NCI-H2107 (cell line): ENCODE measurements at regions not wholly inside any gene's neighbourhood (a gene's known extent, or its start where the extent isn't known, plus 50 kb on each side); places are given as distances from the start of the nearest gene placed in this dataset.
A peak's percentile ranks its signal among the peaks of the same experiment; 100 is the strongest.

Experiments
- DNase-seq: peaks from one replicate; lab custom pipeline; 2025; lab: John Stamatoyannopoulos, UW

DNA sequence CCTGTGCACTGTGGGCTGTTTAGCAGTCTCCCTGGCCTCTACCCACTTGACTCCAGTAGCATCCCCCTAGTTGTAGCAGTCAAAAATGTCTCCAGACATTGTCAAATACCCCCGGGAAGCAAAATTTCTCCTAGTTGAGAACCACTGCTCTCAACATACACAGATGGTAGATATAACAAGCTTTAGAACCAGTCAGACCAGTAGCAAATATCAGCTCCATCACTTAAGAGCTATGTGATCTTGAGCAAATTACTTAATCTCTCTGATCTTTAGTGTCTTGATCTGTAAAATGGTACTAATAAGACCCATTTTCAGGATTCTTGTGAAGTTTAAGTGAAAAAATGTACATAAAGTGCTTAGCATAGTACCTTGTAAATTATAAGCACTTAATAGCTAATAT lies 96.2 kb downstream of the DUSP6 start:
- DNase-seq, result no peak

- DNase-seq, result no peak
Measured at GRCh38 chr12:89253488-89253887, 98.8 kb downstream of the DUSP6 start.

GRCh38 chr12:89252284-89252683 lies 100.0 kb downstream of the DUSP6 start:
- DNase-seq, result no peak

DNA sequence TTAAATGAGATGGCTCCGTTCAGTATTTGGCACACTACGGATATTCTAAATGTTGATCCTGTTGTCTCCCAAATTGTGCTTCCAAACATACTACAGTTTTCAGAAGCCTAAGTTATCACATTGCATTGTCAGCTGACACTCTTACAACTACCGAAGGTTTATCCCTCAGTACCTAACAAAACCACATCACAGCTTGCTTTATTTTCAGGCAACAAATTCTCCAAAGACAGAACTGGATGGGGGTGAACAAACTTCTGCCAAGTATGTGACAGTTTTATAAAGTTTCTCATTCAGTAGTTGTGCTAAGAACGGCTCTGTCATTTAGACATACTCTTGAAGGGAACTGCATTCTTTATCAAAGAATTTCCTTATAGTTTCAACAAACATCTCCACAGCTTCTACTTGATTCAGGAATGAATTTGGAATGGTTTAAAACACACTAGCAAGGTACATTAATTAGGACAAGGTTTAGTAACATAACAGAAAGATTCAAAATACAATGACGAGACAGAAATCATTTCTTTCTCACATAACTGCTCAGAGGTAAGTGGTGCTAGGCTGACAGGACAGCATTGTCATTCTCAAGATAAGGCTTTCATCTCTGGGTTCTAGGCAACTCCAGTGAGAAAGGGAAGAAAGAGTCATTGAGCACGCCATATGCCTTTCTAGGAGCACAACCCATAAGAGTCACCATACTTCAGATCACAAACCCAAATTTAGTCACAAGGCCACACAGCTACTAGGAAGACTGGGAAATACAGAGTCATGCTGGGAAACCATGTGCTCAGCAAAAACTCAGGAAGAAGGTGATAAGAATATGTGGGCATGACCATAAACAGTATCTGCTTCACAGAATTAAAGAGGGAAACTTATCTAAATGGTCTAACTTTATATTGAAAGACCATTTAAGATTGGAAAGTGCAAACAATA lies 100.7 kb downstream of the DUSP6 start:
- no peak for DNase-seq

DNA sequence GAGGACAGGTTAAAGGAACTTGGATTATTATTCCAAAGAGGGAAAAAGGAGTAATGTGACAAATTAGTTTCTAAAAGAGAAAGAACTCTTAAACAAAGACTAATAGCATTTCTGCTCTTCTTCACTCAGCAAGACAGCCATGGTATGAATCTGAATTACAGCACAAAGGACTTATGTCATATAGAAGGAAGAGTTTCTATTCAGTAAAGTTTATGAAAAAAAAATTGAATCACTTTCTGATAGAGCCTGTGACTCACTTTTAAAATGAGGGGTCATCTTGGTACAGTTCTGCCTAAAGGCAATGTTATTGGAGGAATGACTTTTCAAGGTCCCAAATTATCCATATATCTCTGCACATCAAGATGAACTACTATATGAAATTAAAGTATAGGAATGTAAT lies 101.7 kb downstream of the DUSP6 start:
- no peak for DNase-seq

DNA sequence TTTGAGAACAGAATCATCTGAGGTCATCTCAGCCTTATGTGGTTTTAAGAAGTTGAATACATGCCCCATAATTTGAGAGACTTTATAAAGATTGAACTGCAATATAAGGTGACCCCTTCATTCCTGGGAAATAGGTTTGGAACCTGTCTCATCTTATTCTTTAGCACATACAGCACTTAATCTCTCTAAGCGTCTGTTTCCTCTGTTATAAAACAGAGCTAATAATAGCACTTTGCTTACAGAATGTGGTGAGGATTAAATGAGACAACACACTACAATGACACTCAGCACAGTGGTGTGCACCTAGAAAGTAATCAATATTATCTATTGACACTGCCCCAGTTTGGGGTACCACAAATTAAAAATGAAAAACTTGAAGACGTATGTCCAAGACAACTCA lies 102.1 kb downstream of the DUSP6 start:
- no peak for DNase-seq

GRCh38 chr12:89247967-89248366 lies 104.3 kb downstream of the DUSP6 start:
- no peak for DNase-seq

DNA sequence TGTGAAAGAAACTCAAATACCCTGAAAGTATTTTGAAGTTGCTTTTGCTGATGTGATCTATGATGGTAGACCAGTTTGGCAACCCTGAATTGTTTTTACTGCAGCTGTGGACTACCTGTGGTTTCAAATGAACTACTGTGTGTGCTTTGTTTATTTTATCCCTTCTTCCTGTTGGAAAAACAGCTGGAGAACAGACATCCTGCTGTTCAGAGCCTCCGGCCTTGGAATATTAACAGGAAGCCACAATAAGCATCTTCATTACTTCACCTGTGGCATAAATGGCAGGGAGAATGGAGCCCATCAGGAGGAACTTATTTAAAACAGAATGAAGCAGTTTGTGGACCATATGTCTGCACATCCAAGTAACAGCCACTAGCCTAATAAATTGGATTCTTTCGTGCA lies 104.8 kb downstream of the DUSP6 start:
- DNase-seq, result no peak

GRCh38 chr12:89245090-89245489 lies 107.2 kb downstream of the DUSP6 start:
- DNase-seq, result no peak

GRCh38 chr12:89244536-89244935 lies 107.8 kb downstream of the DUSP6 start:
- DNase-seq, result no peak

- no peak for DNase-seq
Measured at GRCh38 chr12:89243771-89244170, 108.5 kb downstream of the DUSP6 start.

GRCh38 chr12:89239534-89239933 lies 112.8 kb downstream of the DUSP6 start:
- DNase-seq, result peak; percentile 48

- no peak for DNase-seq
Measured at GRCh38 chr12:89238593-89238992, 113.7 kb downstream of the DUSP6 start.

- no peak for DNase-seq
Measured at GRCh38 chr12:89237763-89238162, 114.5 kb downstream of the DUSP6 start.

DNA sequence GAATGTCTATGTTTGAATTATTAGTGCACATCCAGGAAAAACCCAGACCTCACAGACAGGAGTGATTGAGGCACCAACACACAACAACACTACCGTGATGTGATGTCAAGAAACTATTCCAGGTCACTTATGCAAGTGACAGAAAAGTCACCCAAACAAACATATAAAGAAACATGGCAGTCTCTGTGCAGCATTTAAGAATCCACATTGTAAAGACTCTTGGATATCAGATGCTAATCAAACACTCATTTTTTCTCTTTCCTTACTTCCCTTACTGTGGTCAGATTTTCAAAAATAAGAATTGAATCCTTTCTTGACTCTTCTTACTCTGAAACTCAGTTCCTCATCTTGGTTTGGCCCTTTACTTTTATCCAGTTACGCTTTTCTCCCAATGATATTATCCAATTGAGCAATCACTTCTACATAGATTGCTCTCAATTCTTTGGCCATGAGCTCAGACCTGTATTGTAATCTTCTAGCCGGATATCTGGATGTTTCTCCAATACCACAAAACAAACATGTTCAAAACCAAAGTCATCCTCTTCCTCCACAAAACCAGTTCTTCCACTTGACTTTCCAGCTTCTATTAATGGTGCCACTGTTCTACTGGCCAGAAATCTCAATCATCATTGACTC lies 115.4 kb downstream of the DUSP6 start:
- no peak for DNase-seq

DNA sequence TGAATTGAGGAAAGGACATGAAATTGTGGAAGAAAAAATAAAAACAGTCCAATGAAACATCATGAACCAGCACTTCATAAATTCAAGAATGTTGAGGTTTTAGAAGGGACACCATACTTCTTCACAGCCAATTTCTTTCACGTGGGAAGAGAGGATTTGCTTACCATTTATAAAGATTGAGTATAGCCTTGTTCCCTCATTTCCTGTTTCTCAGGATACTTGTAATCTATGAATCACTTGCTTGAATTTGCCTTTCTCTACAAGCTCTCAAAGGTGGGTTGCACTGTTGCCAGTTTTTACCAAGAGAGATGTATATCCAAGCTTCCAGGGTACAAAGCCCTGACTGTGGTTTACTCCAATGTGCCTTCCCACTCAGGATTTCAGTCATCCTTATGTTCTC lies 116.1 kb downstream of the DUSP6 start:
- no peak for DNase-seq

- DNase-seq, result no peak
Measured at GRCh38 chr12:89235189-89235993, 116.9 kb downstream of the DUSP6 start.

DNA sequence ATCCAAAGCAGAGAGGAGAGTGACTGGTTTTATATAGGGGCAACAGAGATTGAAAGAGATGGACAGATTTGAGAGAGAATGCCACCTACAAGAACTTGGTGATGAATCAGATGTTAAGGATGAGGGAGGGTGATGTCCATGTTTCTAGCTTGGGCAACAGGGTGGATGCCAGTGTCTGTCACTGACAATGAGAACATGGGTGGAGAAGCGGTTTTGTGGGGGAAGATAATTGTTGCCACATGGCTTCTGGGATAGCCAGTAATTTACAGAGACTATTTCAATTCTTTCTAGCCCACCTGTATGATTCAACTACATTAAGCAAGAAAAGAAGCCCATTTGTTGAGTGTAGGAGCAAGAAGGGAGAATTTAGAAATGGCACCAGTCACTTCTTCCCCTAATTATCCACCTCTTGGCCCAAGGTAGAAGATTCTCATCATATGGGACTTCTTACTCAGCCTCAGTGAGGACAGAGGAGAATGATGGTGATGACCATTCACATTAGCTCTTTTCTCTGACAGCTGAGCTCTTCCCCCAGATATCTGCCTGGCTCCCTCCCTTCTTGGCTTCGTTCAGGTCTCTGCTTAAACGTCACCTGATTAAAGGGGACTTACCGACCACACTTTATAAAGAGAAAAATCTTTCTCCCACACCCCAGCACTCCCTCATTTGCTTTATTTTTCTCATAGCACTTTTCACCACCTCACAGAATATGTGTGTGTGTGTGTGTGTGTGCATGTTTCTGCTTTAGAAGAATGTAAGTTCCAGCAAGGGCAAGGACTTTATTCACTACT lies 117.8 kb downstream of the DUSP6 start:
- DNase-seq, result no peak

DNA sequence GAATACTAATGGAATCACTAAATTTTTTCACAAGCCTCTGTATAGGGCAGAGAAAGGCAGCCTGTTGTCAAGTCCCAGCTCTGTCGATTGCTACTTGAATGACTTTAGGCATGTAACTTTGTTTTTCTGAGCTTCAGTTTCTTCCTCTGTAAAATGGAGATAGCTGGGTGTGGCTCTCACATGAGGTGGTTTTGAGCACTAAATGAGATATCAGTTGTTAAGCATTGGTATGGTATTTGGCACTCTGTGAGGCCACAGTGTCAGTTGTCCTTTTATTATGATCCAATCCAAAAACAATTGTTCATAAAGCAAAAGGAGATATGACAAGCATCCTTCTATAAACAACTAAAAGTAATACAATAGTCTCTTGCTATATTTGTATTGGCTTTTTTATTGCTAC lies 120.6 kb downstream of the DUSP6 start:
- DNase-seq, result no peak

GRCh38 chr12:89230376-89231315 lies 121.7 kb downstream of the DUSP6 start:
- no peak for DNase-seq

GRCh38 chr12:89228491-89228890 lies 123.8 kb downstream of the DUSP6 start:
- DNase-seq, result no peak
